Stimulated activated CD4-positive, alpha-beta T cell treated with anti-CD3 and anti-CD28 coated beads, TNF-alpha, amount 100 ng/mL, for 4 hours (primary cell): ENCODE measurements at regions not wholly inside any gene's neighbourhood (a gene's known extent, or its start where the extent isn't known, plus 50 kb on each side); places are given as distances from the start of the nearest gene placed in this dataset.
A peak's percentile ranks its signal among the peaks of the same experiment; 100 is the strongest.
"Not testable (repeated sequence)": the region's sequence is repeated elsewhere in the genome, so short reads cannot be mapped to it uniquely, and the experiment has no call there.

Experiments
- DNase-seq, 3 experiments: peaks; one replicate each; pipeline ENCODE4 v3.0.0-alpha.2; 2020; ENCODE audit warnings: low read depth in 3 of 3

GRCh38 chr2:240191001-240191400, 50.5 kb upstream of the OTOS start:
- DNase-seq = no peak

- no peak for DNase-seq
Measured at GRCh38 chr2:240192661-240193060, 52.2 kb upstream of the OTOS start.

GRCh38 chr2:240194341-240194762, 53.9 kb upstream of the OTOS start:
- not testable (repeated sequence) for DNase-seq

DNA sequence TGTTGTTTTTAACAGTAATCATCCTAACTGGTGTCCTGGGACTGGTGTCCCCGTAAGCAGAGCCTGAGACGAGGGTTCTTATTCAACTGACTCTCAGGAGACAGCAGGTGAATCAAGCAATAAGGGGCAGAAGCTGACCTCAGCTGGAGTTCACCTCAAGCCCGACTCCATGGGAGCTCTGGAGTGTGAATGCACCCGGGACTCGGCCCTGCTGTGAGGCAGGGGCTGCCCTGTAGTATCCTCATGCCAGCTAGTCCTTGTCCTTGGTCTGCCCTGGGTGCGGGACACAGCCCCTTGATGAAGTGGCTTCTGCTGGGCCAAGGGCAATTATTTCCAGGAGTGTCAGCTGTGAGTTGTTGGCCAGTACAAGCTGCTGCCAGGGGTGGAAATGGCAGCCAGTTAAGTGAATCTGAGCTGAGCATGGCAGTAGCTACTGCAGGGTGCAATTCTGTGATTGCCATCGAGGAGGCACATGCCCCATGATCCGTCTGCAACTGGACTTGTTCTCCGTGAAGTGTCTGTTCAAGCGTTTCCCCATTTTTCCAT, 54.9 kb upstream of the OTOS start:
- DNase-seq = no peak

- DNase-seq = no peak
Measured at GRCh38 chr2:240196716-240197461, 56.4 kb upstream of the OTOS start.

- no peak for DNase-seq
Measured at GRCh38 chr2:240197462-240198139, 57.1 kb upstream of the OTOS start.

DNA sequence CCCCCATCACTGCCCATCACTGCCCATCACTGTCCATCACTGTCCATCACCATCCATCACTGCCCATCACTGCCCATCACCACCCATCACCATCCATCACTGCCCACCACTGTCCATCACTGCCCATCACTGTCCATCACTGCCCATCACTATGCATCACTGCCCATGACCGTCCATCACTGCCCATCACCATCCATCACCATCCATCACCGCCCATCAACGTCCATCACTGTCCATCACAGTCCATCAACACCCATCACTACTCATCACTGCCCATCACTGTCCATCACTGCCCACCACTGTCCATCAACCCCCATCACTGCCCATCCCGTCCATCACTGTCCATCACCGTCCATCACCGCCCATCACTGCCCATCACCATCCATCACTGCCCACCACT, 57.8 kb upstream of the OTOS start:
- no peak for DNase-seq

- DNase-seq = no peak
Measured at GRCh38 chr2:240199133-240199870, 58.8 kb upstream of the OTOS start.

DNA sequence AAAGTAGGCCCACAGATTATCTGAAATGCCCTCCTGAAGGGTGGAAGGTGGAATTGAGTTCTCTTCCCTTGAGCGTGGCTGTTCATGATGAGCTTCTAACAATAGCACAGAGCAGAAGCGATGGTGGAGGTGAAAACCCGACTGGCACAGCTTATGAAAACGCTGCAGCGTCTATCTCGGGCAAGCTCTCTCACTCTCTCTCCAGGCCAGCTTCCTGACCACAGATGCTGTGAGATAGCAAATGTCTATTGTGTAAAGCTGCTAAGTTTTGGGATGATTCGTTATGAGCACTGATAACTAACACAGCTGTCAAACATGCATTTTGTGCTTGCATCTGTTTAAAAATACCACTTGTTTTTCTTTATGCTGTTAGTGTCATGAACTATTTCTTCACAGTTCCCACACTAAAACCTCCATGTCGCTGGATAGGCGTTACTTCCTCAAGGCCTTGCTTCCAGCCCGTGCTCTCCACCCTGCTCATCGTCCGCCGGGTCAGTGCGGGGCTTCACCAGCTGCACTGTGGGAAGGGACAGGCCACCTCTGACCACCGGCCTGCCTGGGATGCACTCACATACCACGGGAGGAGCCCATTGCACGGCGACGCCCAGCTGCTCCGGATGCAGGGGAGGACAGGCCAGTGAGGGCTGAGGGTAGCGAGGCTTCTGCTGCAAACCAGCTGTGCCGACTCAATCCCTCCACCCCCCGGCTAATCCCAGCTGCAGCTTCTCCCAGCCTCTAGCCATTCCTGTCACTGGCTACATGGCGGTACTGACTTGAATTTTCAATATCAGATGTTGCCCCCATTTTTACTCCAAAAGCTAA, 60.0 kb upstream of the OTOS start:
- DNase-seq = no peak

DNA sequence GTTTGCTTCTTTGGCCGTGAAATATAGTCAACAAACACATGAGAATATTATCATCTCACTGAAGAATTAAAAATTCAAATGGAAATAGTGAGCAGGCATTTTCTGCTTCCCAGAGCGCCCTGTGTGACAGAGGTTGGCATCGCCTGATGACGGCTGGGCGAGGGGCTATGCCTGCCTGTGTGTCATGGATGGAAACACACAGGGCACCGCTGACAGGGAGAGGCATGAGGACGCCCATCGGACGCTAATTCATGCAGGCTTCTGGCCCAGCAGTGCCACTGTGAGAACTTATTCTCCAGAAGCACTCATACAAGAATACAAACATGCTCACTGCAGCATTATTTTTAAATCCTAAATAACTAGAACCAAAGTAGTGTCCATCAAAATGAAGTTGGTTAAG, 61.4 kb upstream of the OTOS start:
- DNase-seq = no peak

- no peak for DNase-seq
Measured at GRCh38 chr2:240202586-240202985, 62.1 kb upstream of the OTOS start.

- DNase-seq = no peak
Measured at GRCh38 chr2:240203031-240203787, 62.8 kb upstream of the OTOS start.

DNA sequence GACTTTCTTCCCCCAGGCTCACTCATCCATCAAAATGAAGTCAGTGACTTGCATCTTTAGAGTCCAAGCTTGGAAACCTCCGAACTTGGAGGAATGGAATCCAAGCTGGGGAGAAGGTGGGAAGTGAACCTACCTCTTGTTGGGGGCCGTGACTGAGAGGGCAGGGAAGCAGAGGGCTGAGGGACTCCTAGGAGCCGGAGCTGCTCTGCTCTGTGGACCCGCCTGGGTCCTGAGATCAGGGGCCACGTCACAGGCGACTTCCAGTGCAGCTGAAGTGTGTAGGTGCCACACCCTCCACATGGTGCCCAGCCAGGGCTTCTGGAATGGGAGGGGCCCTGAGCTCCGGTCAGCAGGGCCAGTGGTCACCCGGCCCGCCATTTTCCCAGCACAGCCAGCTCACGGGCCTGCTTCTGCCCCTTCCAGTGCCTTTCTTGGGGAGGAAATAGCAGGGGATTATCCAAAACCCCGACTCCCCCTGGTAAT, 63.4 kb upstream of the OTOS start:
- DNase-seq = no peak

GRCh38 chr2:240204431-240205276, 64.2 kb upstream of the OTOS start:
- no peak for DNase-seq

GRCh38 chr2:240205348-240205747, 64.9 kb upstream of the OTOS start:
- DNase-seq = peak in 1 of 3 experiments; percentile 17

GRCh38 chr2:240205772-240206171, 65.3 kb upstream of the OTOS start:
- DNase-seq = no peak

DNA sequence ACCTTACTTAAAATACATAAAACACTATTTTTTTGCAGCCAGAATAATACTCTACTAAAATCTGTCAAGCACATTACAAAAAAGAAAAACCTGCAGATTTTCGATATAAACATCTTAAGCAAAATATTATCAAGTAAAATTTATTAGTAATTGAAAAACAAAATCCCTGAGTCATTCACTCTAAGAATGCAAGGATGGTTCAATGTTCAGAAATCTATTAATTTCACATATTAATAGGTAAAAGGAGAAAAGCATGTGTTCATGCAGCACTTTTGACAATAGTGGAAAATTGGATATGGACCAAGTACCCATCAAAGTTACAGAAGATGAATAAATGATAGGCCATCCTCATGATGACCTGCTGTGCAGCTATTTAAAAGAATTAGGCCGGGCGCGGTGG, 66.2 kb upstream of the OTOS start:
- DNase-seq = no peak

DNA sequence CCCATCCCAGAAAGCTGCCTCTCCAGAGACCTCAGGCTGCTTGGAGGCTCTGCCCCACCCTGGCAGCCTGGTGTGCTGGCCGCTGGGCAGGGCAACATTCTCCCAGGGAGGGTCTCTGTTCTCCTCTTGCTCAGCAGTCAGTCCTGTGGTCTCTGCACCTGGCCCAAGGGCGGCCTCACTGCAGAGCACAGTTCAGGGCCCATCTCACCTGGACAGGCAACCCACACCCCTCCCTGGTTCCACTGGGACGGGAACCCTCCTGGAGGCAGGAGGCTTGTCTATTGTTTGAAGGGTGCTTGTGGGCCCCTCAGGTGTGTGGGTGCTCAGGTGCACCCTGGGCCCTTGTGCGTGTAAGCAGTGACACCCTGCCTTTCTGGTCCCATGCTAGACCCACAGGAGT, 67.2 kb upstream of the OTOS start:
- no peak for DNase-seq

- DNase-seq = no peak
Measured at GRCh38 chr2:240208096-240208495, 67.6 kb upstream of the OTOS start.
